Activated CD4-positive, alpha-beta T cell treated with anti-CD3 and anti-CD28 coated beads, Interleukin-2, amount 50 U/mL, for 16 hours (primary cell): ENCODE measurements at regions not wholly inside any gene's neighbourhood (a gene's known extent, or its start where the extent isn't known, plus 50 kb on each side); places are given as distances from the start of the nearest gene placed in this dataset.

Experiments used
- DNase-seq: peaks from one replicate; pipeline ENCODE4 v3.0.0-alpha.2; 2020

GRCh38 chr2:129903586-129904425, 75.7 kb upstream of the RAB6C start:
- no peak for DNase-seq

- no peak for DNase-seq
Observed at GRCh38 chr2:129904532-129905446, 74.7 kb upstream of the RAB6C start.

GRCh38 chr2:129905664-129906081, 73.8 kb upstream of the RAB6C start:
- DNase-seq = no peak

GRCh38 chr2:129906139-129906860, 73.2 kb upstream of the RAB6C start:
- DNase-seq = no peak

GRCh38 chr2:129906861-129907235, 72.6 kb upstream of the RAB6C start:
- no peak for DNase-seq

GRCh38 chr2:129907256-129907998, 72.0 kb upstream of the RAB6C start:
- no peak for DNase-seq

- no peak for DNase-seq
Observed at GRCh38 chr2:129908721-129909373, 70.6 kb upstream of the RAB6C start.

GRCh38 chr2:129909651-129910418, 69.6 kb upstream of the RAB6C start:
- no peak for DNase-seq

GRCh38 chr2:129910446-129911362, 68.8 kb upstream of the RAB6C start:
- DNase-seq = no peak

GRCh38 chr2:129911363-129912065, 68.0 kb upstream of the RAB6C start:
- DNase-seq = no peak

GRCh38 chr2:129912066-129912820, 67.2 kb upstream of the RAB6C start:
- no peak for DNase-seq

GRCh38 chr2:129912871-129913694, 66.4 kb upstream of the RAB6C start:
- no peak for DNase-seq

GRCh38 chr2:129913695-129914495, 65.6 kb upstream of the RAB6C start:
- no peak for DNase-seq

GRCh38 chr2:129914538-129915302, 64.7 kb upstream of the RAB6C start:
- no peak for DNase-seq

GRCh38 chr2:129915303-129915840, 64.1 kb upstream of the RAB6C start:
- no peak for DNase-seq

- DNase-seq = no peak
Observed at GRCh38 chr2:129918604-129919003, 60.9 kb upstream of the RAB6C start.
